AG04449 (cell line): ENCODE measurements at regions not wholly inside any gene's neighbourhood (a gene's known extent, or its start where the extent isn't known, plus 50 kb on each side); places are given as distances from the start of the nearest gene placed in this dataset.

Experiments used
- CTCF ChIA-PET: fragments of 350-600 bp; formaldehyde crosslinking; extraction: SDS; loops from one replicate; lab custom pipeline; 2021; ENCODE audit warnings: antibody characterized with exemption; lab: Yijun Ruan, JAX
- POLR2A ChIA-PET: fragments of 400-600, 350-600 bp; formaldehyde crosslinking; extraction: SDS; loops from one replicate; lab custom pipeline; 2020; ENCODE audit warnings: antibody characterized with exemption, inconsistent platforms; lab: Yijun Ruan, JAX
- DNase-seq: peaks from one replicate; pipeline ENCODE4 v3.0.0-alpha.2; 2010; ENCODE audit warnings: low read depth, low spot score
- H3K4me3 ChIP-seq: 2 replicates; pipeline ENCODE4 v1.5.1; 2011; ENCODE audit warnings: low read depth, mild to moderate bottlenecking, control low read depth, low read length
- TF ChIP-seq, protein P1 (sequence below): IDR thresholded peaks from one replicate; pipeline ENCODE4 v1.5.1; 2011; ENCODE audit warnings: mild to moderate bottlenecking, moderate library complexity, low read length, control low read depth, inconsistent platforms; ENCODE audit not compliant: insufficient read depth; ENCODE audit errors: missing control alignments

DNA sequence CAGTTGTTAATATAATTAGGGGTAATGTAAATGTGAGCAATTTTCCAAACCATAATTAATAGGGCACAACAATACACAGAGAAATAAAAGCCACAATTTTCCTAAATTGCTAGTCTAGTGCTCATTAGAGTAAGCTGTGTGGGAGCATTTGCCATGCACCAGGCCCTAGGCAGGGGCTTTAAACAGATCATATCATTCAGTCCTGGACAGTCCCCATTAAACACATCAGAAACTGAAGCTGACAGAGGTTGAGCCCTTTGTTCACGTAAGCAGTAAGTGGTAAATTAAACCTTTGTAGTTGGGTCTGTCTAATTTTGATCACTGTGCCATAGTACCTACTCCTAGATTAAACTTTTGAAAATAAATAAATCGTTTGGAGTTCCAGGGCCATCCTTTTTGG is 931.1 kb downstream of the C6orf118 start:
- POLR2A ChIA-PET: no interaction called here
- TF ChIP-seq, protein P1, sequence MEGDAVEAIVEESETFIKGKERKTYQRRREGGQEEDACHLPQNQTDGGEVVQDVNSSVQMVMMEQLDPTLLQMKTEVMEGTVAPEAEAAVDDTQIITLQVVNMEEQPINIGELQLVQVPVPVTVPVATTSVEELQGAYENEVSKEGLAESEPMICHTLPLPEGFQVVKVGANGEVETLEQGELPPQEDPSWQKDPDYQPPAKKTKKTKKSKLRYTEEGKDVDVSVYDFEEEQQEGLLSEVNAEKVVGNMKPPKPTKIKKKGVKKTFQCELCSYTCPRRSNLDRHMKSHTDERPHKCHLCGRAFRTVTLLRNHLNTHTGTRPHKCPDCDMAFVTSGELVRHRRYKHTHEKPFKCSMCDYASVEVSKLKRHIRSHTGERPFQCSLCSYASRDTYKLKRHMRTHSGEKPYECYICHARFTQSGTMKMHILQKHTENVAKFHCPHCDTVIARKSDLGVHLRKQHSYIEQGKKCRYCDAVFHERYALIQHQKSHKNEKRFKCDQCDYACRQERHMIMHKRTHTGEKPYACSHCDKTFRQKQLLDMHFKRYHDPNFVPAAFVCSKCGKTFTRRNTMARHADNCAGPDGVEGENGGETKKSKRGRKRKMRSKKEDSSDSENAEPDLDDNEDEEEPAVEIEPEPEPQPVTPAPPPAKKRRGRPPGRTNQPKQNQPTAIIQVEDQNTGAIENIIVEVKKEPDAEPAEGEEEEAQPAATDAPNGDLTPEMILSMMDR: no peak
- no peak overlapping the region for H3K4me3 ChIP-seq
- CTCF ChIA-PET: no interaction called here
- DNase-seq: no peak

- TF ChIP-seq, protein P1: no peak
- POLR2A ChIA-PET: no interaction called here
Measured at GRCh38 chr6:164377348-164377918, 932.0 kb downstream of the C6orf118 start.

DNA sequence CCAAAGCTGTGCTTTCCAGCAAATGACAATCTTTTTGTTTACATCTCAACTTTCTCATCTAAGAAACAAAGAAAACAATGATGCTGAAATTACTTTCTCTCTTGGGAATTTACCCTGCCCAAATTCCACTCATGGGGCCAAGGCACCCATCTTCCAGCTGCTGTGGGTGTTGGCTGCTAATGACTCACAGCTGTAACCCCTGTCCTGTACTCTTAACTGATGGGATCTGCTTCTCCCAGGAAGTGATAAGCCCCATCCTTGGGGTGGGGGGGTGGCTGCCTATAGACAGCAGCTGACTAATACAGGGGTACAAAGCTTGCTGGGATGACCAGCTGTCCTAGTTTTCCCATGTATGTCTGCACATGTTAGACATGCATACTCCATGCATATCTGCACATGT is 938.6 kb downstream of the C6orf118 start:
- no peak for DNase-seq
- CTCF ChIA-PET: no interaction called here
- no peak overlapping the region for H3K4me3 ChIP-seq
- TF ChIP-seq, protein P1: no peak
- POLR2A ChIA-PET: no interaction called here

More at GRCh38 chr6:164377348-164377918, 932.0 kb downstream of the C6orf118 start:
- no peak overlapping the region for H3K4me3 ChIP-seq
- DNase-seq: no peak
- CTCF ChIA-PET: no interaction called here

DNA sequence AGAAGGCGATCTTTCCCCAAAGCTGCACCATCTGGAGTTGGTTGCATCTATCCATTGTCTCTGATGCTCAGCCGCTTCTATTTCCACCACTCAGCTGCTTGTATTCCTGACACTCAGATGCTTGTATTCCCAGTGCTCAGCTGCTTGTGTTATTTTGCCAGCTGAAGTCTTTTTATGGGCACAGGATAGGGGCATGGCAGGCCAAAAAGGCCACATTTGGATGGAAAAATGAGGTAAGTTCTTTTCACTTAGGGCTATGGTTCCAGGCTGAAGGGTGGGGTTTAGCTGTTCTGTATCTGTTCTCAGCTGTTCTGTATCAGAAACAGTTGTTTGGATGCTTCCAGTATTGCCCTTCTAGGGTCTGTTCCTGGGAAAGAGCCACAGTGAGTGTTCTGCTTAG is 944.9 kb downstream of the QKI start:
- ChIA-PET CTCF (no interaction called here), POLR2A (no interaction called here)
- H3K4me3 ChIP-seq: no peak overlapping the region
- no peak for DNase-seq
- TF ChIP-seq, protein P1: no peak

- ChIA-PET CTCF (no interaction called here), POLR2A (no interaction called here)
- DNase-seq: no peak
- TF ChIP-seq, protein P1: no peak
- no peak overlapping the region for H3K4me3 ChIP-seq
Measured at GRCh38 chr6:164359036-164359435, 944.5 kb downstream of the QKI start.

GRCh38 chr6:164356814-164357213 is 942.3 kb downstream of the QKI start:
- no peak for DNase-seq
- POLR2A ChIA-PET: no interaction called here
- H3K4me3 ChIP-seq: no peak overlapping the region
- TF ChIP-seq, protein P1: no peak
- CTCF ChIA-PET: no interaction called here
